ENCODE measurements at regions not wholly inside any gene's neighbourhood (a gene's known extent, or its start where the extent isn't known, plus 50 kb on each side); places are given as distances from the start of the nearest gene placed in this dataset.

- TF ChIP-seq POLR2A (IDR thresholded peaks at IDR 0.05; ENCODE audit: control extremely low read depth in 1 of 2, low read depth in 2 of 2, low read length in 2 of 2) (0 out of 3 replicates have a peak, but pooled peaks of 1 of the 2 experiments have one; percentile 3), EZH2 (IDR thresholded peaks at IDR 0.05; ENCODE audit: low read depth, low read length, severe bottlenecking) (no peak), YY1 (IDR thresholded peaks at IDR 0.05; ENCODE audit: low read depth, low read length) (no peak), NRF1 (IDR thresholded peaks at IDR 0.05; ENCODE audit: low read depth, low read length) (no peak), MAX (IDR thresholded peaks at IDR 0.05) (no peak), ATF3 (IDR thresholded peaks at IDR 0.05; ENCODE audit: insufficient read depth, low read depth, low read length) (no peak), POU5F1 (IDR thresholded peaks at IDR 0.05; ENCODE audit: low read depth, low read length) (no peak), BRCA1 (IDR thresholded peaks at IDR 0.05; ENCODE audit: low read depth, low read length) (no peak), JUND (IDR thresholded peaks at IDR 0.05; ENCODE audit: low read length) (no peak), MAFK (IDR thresholded peaks at IDR 0.05; ENCODE audit: low read depth, low read length) (no peak), POLR2AphosphoS5 (IDR thresholded peaks at IDR 0.05; ENCODE audit: low read depth, low read length) (no peak)
- TF ChIP-seq, protein P1, sequence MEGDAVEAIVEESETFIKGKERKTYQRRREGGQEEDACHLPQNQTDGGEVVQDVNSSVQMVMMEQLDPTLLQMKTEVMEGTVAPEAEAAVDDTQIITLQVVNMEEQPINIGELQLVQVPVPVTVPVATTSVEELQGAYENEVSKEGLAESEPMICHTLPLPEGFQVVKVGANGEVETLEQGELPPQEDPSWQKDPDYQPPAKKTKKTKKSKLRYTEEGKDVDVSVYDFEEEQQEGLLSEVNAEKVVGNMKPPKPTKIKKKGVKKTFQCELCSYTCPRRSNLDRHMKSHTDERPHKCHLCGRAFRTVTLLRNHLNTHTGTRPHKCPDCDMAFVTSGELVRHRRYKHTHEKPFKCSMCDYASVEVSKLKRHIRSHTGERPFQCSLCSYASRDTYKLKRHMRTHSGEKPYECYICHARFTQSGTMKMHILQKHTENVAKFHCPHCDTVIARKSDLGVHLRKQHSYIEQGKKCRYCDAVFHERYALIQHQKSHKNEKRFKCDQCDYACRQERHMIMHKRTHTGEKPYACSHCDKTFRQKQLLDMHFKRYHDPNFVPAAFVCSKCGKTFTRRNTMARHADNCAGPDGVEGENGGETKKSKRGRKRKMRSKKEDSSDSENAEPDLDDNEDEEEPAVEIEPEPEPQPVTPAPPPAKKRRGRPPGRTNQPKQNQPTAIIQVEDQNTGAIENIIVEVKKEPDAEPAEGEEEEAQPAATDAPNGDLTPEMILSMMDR (IDR thresholded peaks at IDR 0.05; ENCODE audit: control extremely low read depth in 1 of 3, insufficient read depth in 1 of 3, low read depth in 1 of 3, low read length in 3 of 3), result no peak
Observed at GRCh38 chr6:167236239-167236571, 54.9 kb upstream of the UNC93A start.

All from H1 (cell line).